ENCODE measurements at regions not wholly inside any gene's neighbourhood (a gene's known extent, or its start where the extent isn't known, plus 50 kb on each side); places are given as distances from the start of the nearest gene placed in this dataset.

DNA sequence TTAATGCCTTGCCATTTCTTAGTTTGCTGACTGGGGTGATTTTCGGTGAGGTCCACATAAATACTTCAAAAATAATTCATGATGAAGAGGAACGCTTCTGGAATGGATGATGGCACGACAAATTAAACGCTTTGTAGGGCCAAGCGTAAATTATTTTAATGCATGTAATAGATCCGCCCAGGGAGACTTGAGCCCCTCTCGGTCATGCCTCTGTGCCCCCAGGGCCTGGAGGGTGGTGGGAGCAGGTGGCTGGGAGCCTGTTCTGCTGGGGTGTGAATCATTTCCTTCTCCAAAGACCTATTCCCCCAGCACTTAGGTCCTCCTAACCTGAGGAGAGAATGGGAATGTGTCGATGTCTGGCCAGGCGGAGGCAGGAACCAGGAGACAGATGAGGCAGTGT lies 350.6 kb downstream of the ZNF536 start:
- TF ChIP-seq, protein P1, sequence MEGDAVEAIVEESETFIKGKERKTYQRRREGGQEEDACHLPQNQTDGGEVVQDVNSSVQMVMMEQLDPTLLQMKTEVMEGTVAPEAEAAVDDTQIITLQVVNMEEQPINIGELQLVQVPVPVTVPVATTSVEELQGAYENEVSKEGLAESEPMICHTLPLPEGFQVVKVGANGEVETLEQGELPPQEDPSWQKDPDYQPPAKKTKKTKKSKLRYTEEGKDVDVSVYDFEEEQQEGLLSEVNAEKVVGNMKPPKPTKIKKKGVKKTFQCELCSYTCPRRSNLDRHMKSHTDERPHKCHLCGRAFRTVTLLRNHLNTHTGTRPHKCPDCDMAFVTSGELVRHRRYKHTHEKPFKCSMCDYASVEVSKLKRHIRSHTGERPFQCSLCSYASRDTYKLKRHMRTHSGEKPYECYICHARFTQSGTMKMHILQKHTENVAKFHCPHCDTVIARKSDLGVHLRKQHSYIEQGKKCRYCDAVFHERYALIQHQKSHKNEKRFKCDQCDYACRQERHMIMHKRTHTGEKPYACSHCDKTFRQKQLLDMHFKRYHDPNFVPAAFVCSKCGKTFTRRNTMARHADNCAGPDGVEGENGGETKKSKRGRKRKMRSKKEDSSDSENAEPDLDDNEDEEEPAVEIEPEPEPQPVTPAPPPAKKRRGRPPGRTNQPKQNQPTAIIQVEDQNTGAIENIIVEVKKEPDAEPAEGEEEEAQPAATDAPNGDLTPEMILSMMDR (conservative IDR thresholded peaks at IDR 0.05; ENCODE audit: low read length) = no peak
- no peak for TF ChIP-seq EZH2phosphoT487 (IDR thresholded peaks at IDR 0.05; ENCODE audit: borderline replicate concordance, low read depth, low read length)
